ENCODE measurements at regions not wholly inside any gene's neighbourhood (a gene's known extent, or its start where the extent isn't known, plus 50 kb on each side); places are given as distances from the start of the nearest gene placed in this dataset.

GRCh38 chr5:56692359-56693219 is 122.8 kb upstream of the MAP3K1 start:
- DNase-seq, result no peak
- Mint-ChIP-seq H3K27ac (peak overlapping the region; percentile 87), H3K4me3 (peak overlapping the region; percentile 44), H3K9me3 (no peaks in the 10 kb centered on the region), H3K4me1 (peaks cover 68% of the 10 kb centered on the region), H3K27me3 (no peaks in the 10 kb centered on the region), H3K36me3 (ENCODE audit: low read depth) (peaks cover 16% of the 10 kb centered on the region)
- ChIA-PET CTCF (interaction anchor here (0.6 kb wide), 1 partner anchor 12 kb away, joined by 3 read pairs; no protein-coding TSS in a partner anchor), POLR2A (interaction anchor here (1.3 kb wide), 1 partner anchor 364 kb away, joined by 3 read pairs; no protein-coding TSS in a partner anchor)

- POLR2A ChIA-PET, result interaction anchor here (1.2 to 3.8 kb wide), 4 partner anchors 11 to 126 kb away, joined by 3 to 23 read pairs (median 6); partner anchors contain the start of gene MAP3K1
- Mint-ChIP-seq H3K27ac (no peak overlapping the region), H3K4me1 (peaks cover 64% of the 10 kb centered on the region), H3K4me3 (no peak overlapping the region), H3K9me3 (no peaks in the 10 kb centered on the region), H3K36me3 (ENCODE audit: low read depth) (peaks cover 14% of the 10 kb centered on the region), H3K27me3 (no peaks in the 10 kb centered on the region)
- CTCF ChIA-PET, result interaction anchor here (0.5 to 1.3 kb wide), 2 partner anchors 10 to 27 kb away, joined by 3 to 4 read pairs; no protein-coding TSS in a partner anchor
- no peak for DNase-seq
Measured at GRCh38 chr5:56688402-56688801, 126.9 kb upstream of the MAP3K1 start.

- no peaks in the 10 kb centered on the region for H3K9me3 Mint-ChIP-seq
- POLR2A ChIA-PET, result interaction anchor here (0.7 to 3.8 kb wide), 9 partner anchors 13 to 358 kb away, joined by 3 to 23 read pairs (median 5); partner anchors contain the start of gene MAP3K1
- H3K4me3 Mint-ChIP-seq, result no peak overlapping the region
- peaks cover 11% of the 10 kb centered on the region for H3K36me3 Mint-ChIP-seq (ENCODE audit: low read depth)
- no peaks in the 10 kb centered on the region for H3K27me3 Mint-ChIP-seq
- peak overlapping the region; percentile 47 for H3K27ac Mint-ChIP-seq
- no peak for DNase-seq
- peaks cover 46% of the 10 kb centered on the region for H3K4me1 Mint-ChIP-seq
- CTCF ChIA-PET, result interaction anchor here (1.1 to 1.6 kb wide), 5 partner anchors 13 to 128 kb away, joined by 3 to 6 read pairs (median 3); partner anchors contain the start of gene MAP3K1
Measured at GRCh38 chr5:56686337-56687195, 128.8 kb upstream of the MAP3K1 start.

- Mint-ChIP-seq H3K4me1 (peaks cover 38% of the 10 kb centered on the region), H3K27me3 (no peaks in the 10 kb centered on the region), H3K4me3 (no peak overlapping the region), H3K9me3 (no peaks in the 10 kb centered on the region), H3K36me3 (ENCODE audit: low read depth) (peaks cover 8% of the 10 kb centered on the region), H3K27ac (no peak overlapping the region)
- ChIA-PET CTCF (interaction anchor here (1.1 to 1.6 kb wide), 5 partner anchors 13 to 129 kb away, joined by 3 to 6 read pairs (median 3); partner anchors contain the start of gene MAP3K1), POLR2A (interaction anchor here (0.7 to 3.8 kb wide), 8 partner anchors 14 to 357 kb away, joined by 3 to 23 read pairs (median 6); partner anchors contain the start of gene MAP3K1)
- no peak for DNase-seq
Measured at GRCh38 chr5:56685503-56686217, 129.7 kb upstream of the MAP3K1 start.

- Mint-ChIP-seq H3K27ac (no peak overlapping the region), H3K4me3 (no peak overlapping the region), H3K27me3 (peaks cover 4% of the 10 kb centered on the region), H3K9me3 (no peaks in the 10 kb centered on the region), H3K36me3 (ENCODE audit: low read depth) (peaks cover 5% of the 10 kb centered on the region), H3K4me1 (peaks cover 35% of the 10 kb centered on the region)
- POLR2A ChIA-PET, result no interaction called here
- no peak for DNase-seq
- CTCF ChIA-PET, result no interaction called here
Measured at GRCh38 chr5:56684159-56684558, 131.2 kb upstream of the MAP3K1 start.

- H3K9me3 Mint-ChIP-seq, result no peaks in the 10 kb centered on the region
- H3K27me3 Mint-ChIP-seq, result peaks cover 6% of the 10 kb centered on the region
- H3K4me1 Mint-ChIP-seq, result peaks cover 35% of the 10 kb centered on the region
- ChIA-PET POLR2A (no interaction called here), CTCF (no interaction called here)
- DNase-seq, result no peak
- H3K27ac Mint-ChIP-seq, result no peak overlapping the region
- H3K36me3 Mint-ChIP-seq (ENCODE audit: low read depth), result peaks cover 5% of the 10 kb centered on the region
- H3K4me3 Mint-ChIP-seq, result no peak overlapping the region
Measured at GRCh38 chr5:56683733-56684132, 131.6 kb upstream of the MAP3K1 start.

- Mint-ChIP-seq H3K36me3 (ENCODE audit: low read depth) (peaks cover 5% of the 10 kb centered on the region), H3K4me3 (no peak overlapping the region), H3K27ac (no peak overlapping the region), H3K9me3 (no peaks in the 10 kb centered on the region), H3K4me1 (peaks cover 30% of the 10 kb centered on the region), H3K27me3 (peaks cover 6% of the 10 kb centered on the region)
- ChIA-PET POLR2A (no interaction called here), CTCF (no interaction called here)
- no peak for DNase-seq
Measured at GRCh38 chr5:56683281-56683680, 132.1 kb upstream of the MAP3K1 start.

GRCh38 chr5:56681346-56681745 is 134.0 kb upstream of the MAP3K1 start:
- ChIA-PET POLR2A (interaction anchor here (1.3 kb wide), 1 partner anchor 11 kb away, joined by 7 read pairs; no protein-coding TSS in a partner anchor), CTCF (interaction anchor here (0.6 to 0.8 kb wide), 2 partner anchors 11 to 172 kb away, joined by 4 read pairs; no protein-coding TSS in a partner anchor)
- Mint-ChIP-seq H3K4me3 (no peak overlapping the region), H3K4me1 (peaks cover 19% of the 10 kb centered on the region), H3K36me3 (ENCODE audit: low read depth) (peaks cover 5% of the 10 kb centered on the region), H3K27ac (no peak overlapping the region), H3K9me3 (no peaks in the 10 kb centered on the region), H3K27me3 (peaks cover 6% of the 10 kb centered on the region)
- no peak for DNase-seq

GRCh38 chr5:56680731-56681130 is 134.6 kb upstream of the MAP3K1 start:
- no peak overlapping the region for H3K4me3 Mint-ChIP-seq
- peaks cover 4% of the 10 kb centered on the region for H3K36me3 Mint-ChIP-seq (ENCODE audit: low read depth)
- no peaks in the 10 kb centered on the region for H3K9me3 Mint-ChIP-seq
- POLR2A ChIA-PET, result interaction anchor here (1.3 kb wide), 1 partner anchor 11 kb away, joined by 7 read pairs; no protein-coding TSS in a partner anchor
- DNase-seq, result no peak
- H3K4me1 Mint-ChIP-seq, result peaks cover 13% of the 10 kb centered on the region
- CTCF ChIA-PET, result interaction anchor here (0.6 kb wide), 1 partner anchor 172 kb away, joined by 4 read pairs; no protein-coding TSS in a partner anchor
- no peak overlapping the region for H3K27ac Mint-ChIP-seq
- peaks cover 6% of the 10 kb centered on the region for H3K27me3 Mint-ChIP-seq

GRCh38 chr5:56677690-56678305 is 137.6 kb upstream of the MAP3K1 start:
- CTCF ChIA-PET, result interaction anchor here (1.3 kb wide), 1 partner anchor 10 kb away, joined by 4 read pairs; no protein-coding TSS in a partner anchor
- H3K27me3 Mint-ChIP-seq, result peaks cover 6% of the 10 kb centered on the region
- peaks cover 11% of the 10 kb centered on the region for H3K4me1 Mint-ChIP-seq
- no peak overlapping the region for H3K4me3 Mint-ChIP-seq
- POLR2A ChIA-PET, result interaction anchor here (1.0 kb wide), 1 partner anchor 8 kb away, joined by 4 read pairs; no protein-coding TSS in a partner anchor
- H3K27ac Mint-ChIP-seq, result no peak overlapping the region
- DNase-seq, result no peak
- H3K9me3 Mint-ChIP-seq, result peaks cover 7% of the 10 kb centered on the region
- peaks cover 3% of the 10 kb centered on the region for H3K36me3 Mint-ChIP-seq (ENCODE audit: low read depth)

GRCh38 chr5:56676091-56676768 is 139.1 kb upstream of the MAP3K1 start:
- peaks cover 7% of the 10 kb centered on the region for H3K9me3 Mint-ChIP-seq
- ChIA-PET POLR2A (no interaction called here), CTCF (interaction anchor here (0.9 kb wide), 1 partner anchor 58 kb away, joined by 3 read pairs; no protein-coding TSS in a partner anchor)
- peaks cover 3% of the 10 kb centered on the region for H3K36me3 Mint-ChIP-seq (ENCODE audit: low read depth)
- H3K4me1 Mint-ChIP-seq, result peaks cover 24% of the 10 kb centered on the region
- no peak for DNase-seq
- H3K27ac Mint-ChIP-seq, result no peak overlapping the region
- H3K4me3 Mint-ChIP-seq, result no peak overlapping the region
- peaks cover 6% of the 10 kb centered on the region for H3K27me3 Mint-ChIP-seq
